AG20443 (cell line): ENCODE measurements at regions not wholly inside any gene's neighbourhood (a gene's known extent, or its start where the extent isn't known, plus 50 kb on each side); places are given as distances from the start of the nearest gene placed in this dataset.
A peak's percentile ranks its signal among the peaks of the same experiment; 100 is the strongest.

Experiments used
- DNase-seq: peaks from one replicate; pipeline ENCODE4 v3.0.0; 2012; ENCODE audit warnings: low spot score, mixed read lengths

- no peak for DNase-seq
These were observed 194.3 kb upstream of the PRKCQ start for GRCh38 chr10:6774406-6774805.

GRCh38 chr10:6771331-6771730, 191.3 kb upstream of the PRKCQ start:
- no peak for DNase-seq

GRCh38 chr10:6770846-6771245, 190.8 kb upstream of the PRKCQ start:
- DNase-seq, result peak; percentile 46

DNA sequence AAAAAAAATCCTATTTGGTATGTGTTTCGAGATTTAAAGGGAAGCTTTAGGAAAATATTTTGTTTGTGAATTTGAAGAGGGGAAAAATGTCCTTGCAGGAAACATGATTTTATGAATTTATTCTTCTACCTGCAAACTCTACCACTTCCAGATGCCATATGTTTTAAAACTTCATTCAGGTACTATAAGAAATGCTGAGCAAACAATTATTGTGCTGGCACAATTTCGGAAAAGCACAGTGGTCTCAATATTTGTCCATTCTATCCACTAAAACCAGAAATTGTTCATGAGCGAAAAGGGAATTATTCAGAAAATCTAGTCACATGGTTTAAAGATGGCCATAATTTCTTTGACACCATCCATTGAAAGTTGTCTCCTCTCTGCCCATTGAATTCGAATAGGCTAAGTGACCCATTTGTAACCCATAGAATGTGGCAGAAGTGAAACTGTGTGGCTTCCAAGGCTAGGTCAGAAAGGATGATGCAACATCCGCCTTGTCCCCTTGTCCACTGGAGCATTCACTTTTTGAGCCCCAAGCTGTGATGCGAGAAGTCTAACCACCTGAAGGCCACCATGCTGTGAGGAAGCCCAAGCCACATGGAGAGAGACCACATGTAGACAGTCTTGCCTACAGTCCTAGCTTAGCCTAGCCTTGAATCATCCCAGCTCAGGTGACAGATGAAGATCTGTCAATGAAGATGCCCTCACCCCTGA, 189.8 kb upstream of the PRKCQ start:
- DNase-seq, result no peak

DNA sequence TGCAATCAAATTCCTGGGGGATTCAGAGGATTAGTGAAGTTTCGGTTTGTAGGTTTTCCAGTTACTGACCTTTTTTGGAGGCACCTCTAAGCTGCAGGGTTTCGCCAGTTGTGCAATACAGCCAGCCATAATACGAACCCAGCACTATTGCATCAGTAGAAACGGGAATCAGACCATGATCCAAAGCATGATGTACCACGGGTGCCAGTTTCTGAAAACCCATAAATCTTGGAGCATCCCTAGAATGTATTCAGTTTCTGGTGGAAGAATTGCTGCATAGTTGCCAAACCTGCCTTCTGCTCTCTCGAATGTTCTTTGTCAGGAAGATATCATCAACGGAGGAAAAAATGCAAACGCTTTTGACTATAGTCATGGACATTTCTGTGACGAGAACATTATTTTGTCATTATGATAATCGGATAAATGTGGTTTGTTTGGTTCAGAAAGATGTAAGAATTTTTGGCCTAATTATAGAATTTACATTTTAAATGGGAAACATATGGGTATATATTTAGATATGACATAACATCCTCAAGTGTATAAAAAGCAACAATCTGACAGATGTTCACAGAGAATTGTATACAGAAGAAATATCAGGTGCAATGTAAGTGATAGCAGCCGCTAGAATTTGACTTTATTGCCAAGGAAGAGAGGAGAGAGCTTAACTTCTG, 186.2 kb upstream of the PRKCQ start:
- peak; percentile 63 for DNase-seq

DNA sequence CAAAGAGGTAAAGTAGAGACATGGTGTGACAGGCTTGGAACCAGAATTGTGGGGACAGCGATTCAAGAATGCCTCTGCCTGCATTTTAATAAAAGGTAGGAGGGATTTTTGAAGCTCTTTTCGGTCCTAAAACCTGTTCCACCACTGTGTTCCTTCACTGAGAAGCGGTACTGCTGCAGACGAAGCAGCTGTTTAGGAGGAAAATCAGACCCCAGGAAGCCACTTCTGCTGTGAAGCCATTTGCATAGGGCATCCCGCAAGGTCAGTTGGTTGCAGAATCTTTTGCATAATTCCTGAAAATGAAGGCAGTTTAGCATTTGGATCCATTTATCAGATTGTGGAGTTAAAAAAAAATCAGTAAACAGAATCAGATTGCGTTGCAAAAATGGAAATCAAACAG, 183.3 kb upstream of the PRKCQ start:
- no peak for DNase-seq

- no peak for DNase-seq
These were observed 182.9 kb upstream of the PRKCQ start for GRCh38 chr10:6763001-6763400.

- DNase-seq, result no peak
These were observed 179.9 kb upstream of the PRKCQ start for GRCh38 chr10:6759961-6760360.

DNA sequence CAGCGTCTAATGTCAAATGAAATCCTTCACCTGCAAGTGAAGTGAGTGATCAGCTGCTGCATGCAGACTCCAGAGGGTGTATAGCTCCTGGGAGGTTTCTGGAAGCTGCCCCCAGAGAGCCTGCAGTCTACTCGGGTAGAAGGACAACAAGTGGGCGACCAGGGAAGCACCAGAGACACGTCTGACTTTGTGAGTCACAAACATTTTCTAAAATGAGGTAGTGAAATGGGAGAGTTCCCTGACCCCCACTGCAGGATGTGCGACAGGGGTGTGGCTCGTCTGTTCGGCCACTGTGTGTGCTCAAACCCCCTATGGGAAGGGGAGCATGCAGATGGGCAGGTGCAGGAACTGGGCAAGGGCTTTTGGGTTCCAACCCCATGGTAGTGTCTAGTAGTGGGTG, 177.1 kb upstream of the PRKCQ start:
- no peak for DNase-seq

DNA sequence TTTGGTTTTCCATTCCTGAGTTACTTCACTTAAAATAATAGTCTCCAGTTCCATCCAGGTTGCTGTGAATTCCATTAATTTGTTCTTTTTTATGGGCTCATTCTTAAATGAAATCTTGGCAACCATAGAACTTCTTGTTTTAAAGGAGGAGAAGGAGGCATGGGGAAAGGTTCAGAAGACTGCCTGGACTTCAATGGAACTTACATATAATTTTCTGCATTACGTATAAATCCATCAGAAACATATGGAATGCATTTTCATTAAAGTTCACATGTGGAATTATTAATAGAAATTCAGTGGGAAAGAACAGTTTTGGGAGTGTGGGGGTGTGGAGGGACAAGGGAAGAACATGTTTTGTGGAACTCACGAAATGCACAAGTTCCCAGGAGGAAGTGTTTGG, 176.6 kb upstream of the PRKCQ start:
- DNase-seq, result no peak

DNA sequence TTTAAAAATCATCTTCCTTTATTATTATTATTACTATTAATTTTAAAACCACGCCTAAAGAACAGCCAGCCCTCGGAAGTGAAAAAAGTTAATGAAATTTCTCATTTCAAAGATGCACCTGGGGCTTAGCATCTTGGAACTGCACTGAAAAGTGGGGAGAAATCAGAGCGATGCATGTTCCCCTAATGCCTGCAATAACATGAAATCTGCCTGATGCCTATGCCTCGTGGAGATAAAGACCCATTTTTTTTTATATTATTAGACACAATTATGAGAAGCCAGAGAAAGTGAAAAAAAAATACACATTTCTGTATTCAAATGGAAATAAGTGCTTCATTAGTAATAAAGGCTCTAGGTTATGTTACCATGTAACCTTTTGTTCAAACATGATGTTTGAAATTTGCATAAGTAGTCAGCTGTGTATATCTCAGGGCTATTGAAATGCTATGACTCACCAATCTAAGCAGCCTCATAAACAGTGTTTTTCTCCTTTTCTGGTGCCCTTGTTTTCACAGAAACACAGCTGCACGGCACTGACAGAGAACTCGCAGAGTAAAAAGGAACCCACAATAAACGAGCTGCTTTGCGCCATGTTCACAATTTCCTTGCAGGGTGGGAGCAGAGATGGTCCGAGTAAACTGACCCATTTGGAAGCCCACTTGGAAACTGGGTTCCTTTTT, 175.8 kb upstream of the PRKCQ start:
- DNase-seq, result peak; percentile 59

- no peak for DNase-seq
These were observed 173.6 kb upstream of the PRKCQ start for GRCh38 chr10:6753644-6754043.

GRCh38 chr10:6751363-6751762, 171.3 kb upstream of the PRKCQ start:
- no peak for DNase-seq

DNA sequence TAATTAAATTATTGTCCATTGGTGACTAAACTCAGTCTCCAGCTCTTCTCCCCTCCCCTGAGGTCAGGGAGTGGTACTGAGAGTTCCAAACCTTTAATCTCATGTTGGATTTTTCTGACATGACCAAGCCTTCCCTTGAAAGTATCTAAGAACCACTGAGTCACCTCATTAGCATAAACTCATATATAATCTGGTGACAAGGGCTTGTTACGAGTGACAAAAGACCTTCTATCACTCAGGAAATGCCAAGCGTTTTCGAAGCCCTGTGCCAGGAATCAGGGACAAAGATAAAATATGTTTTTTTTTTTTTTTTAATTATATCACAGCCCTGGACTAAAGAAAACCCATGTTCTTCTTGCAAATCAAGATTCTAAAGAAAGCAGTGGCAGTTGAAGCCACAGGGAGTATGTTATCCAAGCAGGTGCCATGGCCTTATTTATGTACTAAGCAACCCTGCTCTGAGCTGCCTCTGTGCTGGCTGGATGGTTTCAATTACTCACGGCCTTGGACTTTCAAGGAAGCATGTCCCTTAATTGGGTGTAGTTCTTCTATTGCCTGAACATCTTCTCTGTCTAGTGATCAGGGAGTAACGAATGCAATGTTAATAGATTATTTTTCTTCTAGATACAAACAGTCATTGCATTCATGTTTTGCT, 169.0 kb upstream of the PRKCQ start:
- peak; percentile 73 for DNase-seq

GRCh38 chr10:6748029-6748428, 168.0 kb upstream of the PRKCQ start:
- DNase-seq, result no peak

- DNase-seq, result peak; percentile 21
These were observed 166.7 kb upstream of the PRKCQ start for GRCh38 chr10:6746782-6747181.

DNA sequence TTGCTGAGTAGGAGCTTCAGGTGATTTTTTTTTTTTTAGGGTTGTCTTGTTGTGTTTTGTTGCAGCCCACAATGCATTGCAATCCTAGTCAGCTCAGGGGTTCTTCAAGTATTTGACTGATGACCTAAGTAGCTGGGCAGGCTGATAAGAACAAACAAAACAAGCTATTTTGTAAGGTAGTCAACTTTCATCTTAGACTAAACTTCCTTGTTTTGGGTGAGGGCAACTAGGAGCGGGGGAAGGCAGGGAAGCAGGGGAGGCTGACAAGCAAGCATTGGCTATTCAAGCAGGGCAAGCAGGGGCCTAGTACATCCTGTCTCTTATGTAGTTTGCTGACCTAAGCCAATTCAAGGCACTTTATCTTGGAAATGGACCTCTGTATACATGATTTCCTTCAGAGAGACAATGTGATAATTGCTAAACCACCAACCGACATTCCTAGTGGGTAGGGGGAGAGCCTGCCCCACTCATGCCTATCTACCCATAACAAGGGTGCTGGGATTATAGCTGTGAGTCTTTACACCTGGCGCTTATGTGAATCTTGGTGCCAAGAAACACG, 163.3 kb upstream of the PRKCQ start:
- no peak for DNase-seq

DNA sequence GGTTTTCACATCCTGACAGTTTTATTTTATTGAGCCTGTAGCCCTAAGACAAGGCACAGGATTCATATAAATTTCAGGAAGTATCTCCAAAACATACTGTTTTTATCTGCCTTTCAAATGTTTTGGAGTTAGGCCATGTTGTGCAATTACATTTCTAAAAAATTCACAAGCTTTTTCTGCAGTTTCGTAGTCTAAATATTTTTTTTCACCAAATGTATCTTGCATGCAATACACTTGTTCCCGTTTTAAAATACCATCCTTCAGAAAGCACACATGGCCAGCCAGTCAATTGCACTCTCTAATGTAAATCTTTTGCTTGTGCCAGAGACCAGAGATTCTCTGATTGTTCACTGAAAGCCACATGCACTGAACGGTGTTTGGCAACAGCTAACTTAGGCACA, 161.5 kb upstream of the PRKCQ start:
- DNase-seq, result no peak

GRCh38 chr10:6739530-6740174, 159.6 kb upstream of the PRKCQ start:
- no peak for DNase-seq

GRCh38 chr10:6738112-6738768, 158.2 kb upstream of the PRKCQ start:
- peak; percentile 64 for DNase-seq

- no peak for DNase-seq
These were observed 157.7 kb upstream of the PRKCQ start for GRCh38 chr10:6737758-6738111.
